ENCODE measurements at regions not wholly inside any gene's neighbourhood (a gene's known extent, or its start where the extent isn't known, plus 50 kb on each side); places are given as distances from the start of the nearest gene placed in this dataset.

DNA sequence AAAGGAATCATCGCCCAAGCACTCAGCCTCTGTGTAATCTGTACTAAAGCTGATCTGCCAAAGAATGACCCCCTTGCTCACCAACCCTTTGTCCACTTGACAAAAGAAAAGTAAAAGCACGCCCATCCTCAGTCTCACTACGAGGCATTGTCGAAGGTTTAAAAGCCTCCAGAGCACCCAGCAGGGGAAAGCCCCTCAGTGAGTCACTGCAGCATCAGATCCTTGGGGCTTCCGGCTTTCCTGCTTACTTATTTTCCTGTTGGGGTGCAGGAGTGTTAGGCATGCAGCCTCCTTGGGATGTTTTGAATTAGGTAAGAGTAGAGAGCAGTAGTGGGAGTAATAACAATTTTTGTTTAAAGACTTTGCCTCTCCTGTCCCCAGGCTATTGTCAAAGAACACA, 216.1 kb downstream of the MTHFS start:
- TF ChIP-seq CTCF (IDR thresholded peaks at IDR 0.05) = no peak
- TF ChIP-seq EP300 (IDR thresholded peaks at IDR 0.05) = no peak
- no peak for TF ChIP-seq POLR2A (IDR thresholded peaks at IDR 0.05; ENCODE audit: low read depth)
